ENCODE measurements at regions not wholly inside any gene's neighbourhood (a gene's known extent, or its start where the extent isn't known, plus 50 kb on each side); places are given as distances from the start of the nearest gene placed in this dataset.

- Histone ChIP-seq H3K4me1 (no peaks in the 10 kb centered on the region), H3K4me3 (no peak overlapping the region), H3K36me3 (no peaks in the 10 kb centered on the region), H3K9me3 (no peaks in the 10 kb centered on the region), H3K27ac (no peak overlapping the region), H3K27me3 (no peaks in the 10 kb centered on the region)
- TF ChIP-seq CTCF (IDR thresholded peaks at IDR 0.05), result no peak
- intact Hi-C loops (cut with DNase I), result no loop called here
- no peak for DNase-seq (ENCODE audit: low spot score in 2 of 2)
Measured at GRCh38 chr2:221848286-221848685, 276.2 kb upstream of the EPHA4 start.

GRCh38 chr2:221845021-221845365 is 272.9 kb upstream of the EPHA4 start:
- TF ChIP-seq CTCF (IDR thresholded peaks at IDR 0.05), result no peak
- no peaks in the 10 kb centered on the region for H3K9me3 ChIP-seq
- no peak overlapping the region for H3K4me3 ChIP-seq
- H3K27me3 ChIP-seq, result no peaks in the 10 kb centered on the region
- H3K4me1 ChIP-seq, result no peaks in the 10 kb centered on the region
- H3K36me3 ChIP-seq, result no peaks in the 10 kb centered on the region
- intact Hi-C loops (cut with DNase I), result no loop called here
- DNase-seq (ENCODE audit: low spot score in 2 of 2), result no peak
- no peak overlapping the region for H3K27ac ChIP-seq

- no peak overlapping the region for H3K4me3 ChIP-seq
- DNase-seq (ENCODE audit: low spot score in 2 of 2), result no peak
- H3K36me3 ChIP-seq, result no peaks in the 10 kb centered on the region
- no peak overlapping the region for H3K27ac ChIP-seq
- H3K9me3 ChIP-seq, result no peaks in the 10 kb centered on the region
- intact Hi-C loops (cut with DNase I), result no loop called here
- no peak for TF ChIP-seq CTCF (IDR thresholded peaks at IDR 0.05)
- no peaks in the 10 kb centered on the region for H3K27me3 ChIP-seq
- no peaks in the 10 kb centered on the region for H3K4me1 ChIP-seq
Measured at GRCh38 chr2:221844212-221845020, 272.3 kb upstream of the EPHA4 start.

GRCh38 chr2:221836095-221836494 is 264.0 kb upstream of the EPHA4 start:
- no peak overlapping the region for H3K27ac ChIP-seq
- intact Hi-C loops (cut with DNase I), result no loop called here
- TF ChIP-seq CTCF (IDR thresholded peaks at IDR 0.05), result no peak

GRCh38 chr2:221833966-221834365 is 261.9 kb upstream of the EPHA4 start:
- H3K4me3 ChIP-seq, result no peak overlapping the region
- no peak for DNase-seq (ENCODE audit: low spot score in 2 of 2)
- no peak for TF ChIP-seq CTCF (IDR thresholded peaks at IDR 0.05)
- no peaks in the 10 kb centered on the region for H3K9me3 ChIP-seq
- H3K36me3 ChIP-seq, result no peaks in the 10 kb centered on the region
- H3K27me3 ChIP-seq, result no peaks in the 10 kb centered on the region
- no peak overlapping the region for H3K27ac ChIP-seq
- H3K4me1 ChIP-seq, result no peaks in the 10 kb centered on the region
- intact Hi-C loops (cut with DNase I), result no loop called here

More at GRCh38 chr2:221836095-221836494, 264.0 kb upstream of the EPHA4 start:
- no peak for DNase-seq (ENCODE audit: low spot score in 2 of 2)
- H3K27me3 ChIP-seq, result no peaks in the 10 kb centered on the region
- no peaks in the 10 kb centered on the region for H3K36me3 ChIP-seq
- H3K9me3 ChIP-seq, result no peaks in the 10 kb centered on the region
- H3K4me3 ChIP-seq, result no peak overlapping the region
- H3K4me1 ChIP-seq, result no peaks in the 10 kb centered on the region

GRCh38 chr2:221831051-221831450 is 258.9 kb upstream of the EPHA4 start:
- Histone ChIP-seq H3K27ac (no peak overlapping the region), H3K36me3 (no peaks in the 10 kb centered on the region), H3K4me3 (no peak overlapping the region), H3K27me3 (no peaks in the 10 kb centered on the region), H3K4me1 (no peaks in the 10 kb centered on the region), H3K9me3 (no peaks in the 10 kb centered on the region)
- no peak for DNase-seq (ENCODE audit: low spot score in 2 of 2)
- TF ChIP-seq CTCF (IDR thresholded peaks at IDR 0.05), result no peak
- intact Hi-C loops (cut with DNase I), result no loop called here

Measured in ascending aorta (tissue), 2 donors.